SK-N-MC (cell line): ENCODE measurements at regions not wholly inside any gene's neighbourhood (a gene's known extent, or its start where the extent isn't known, plus 50 kb on each side); places are given as distances from the start of the nearest gene placed in this dataset.
"Not testable (repeated sequence)": the region's sequence is repeated elsewhere in the genome, so short reads cannot be mapped to it uniquely, and the experiment has no call there.

Source experiments
- EZH2 ChIP-seq: fragments of 200-600 bp; sonication (generic); IDR thresholded peaks from one replicate; pipeline ENCODE4 v1.6.1; 2017; ENCODE audit warnings: antibody characterized with exemption
- POLR2AphosphoS5 ChIP-seq: IDR thresholded peaks from 2 replicates; pipeline ENCODE4 v1.6.1; 2012; ENCODE audit warnings: mild to moderate bottlenecking, low read depth, low read length, borderline replicate concordance

GRCh38 chr3:180786227-180786626 is 106.9 kb upstream of the CCDC39 start:
- TF ChIP-seq POLR2AphosphoS5, EZH2: not testable (repeated sequence)
